Testis (tissue), 2 donors: ENCODE measurements at regions not wholly inside any gene's neighbourhood (a gene's known extent, or its start where the extent isn't known, plus 50 kb on each side); places are given as distances from the start of the nearest gene placed in this dataset.
"Not testable (repeated sequence)": the region's sequence is repeated elsewhere in the genome, so short reads cannot be mapped to it uniquely, and the experiment has no call there.

ENCODE experiments used
- DNase-seq: peaks from one replicate; pipeline ENCODE4 v3.0.0-alpha.2; 2019
- H3K27ac ChIP-seq, 2 donors: fragments of 200-600 bp; sonication (generic); one replicate each; pipeline ENCODE4 v1.5.1; 2019
- H3K27me3 ChIP-seq: fragments of 200-600 bp; sonication (generic); one replicate; pipeline ENCODE4 v1.5.1; 2019
- H3K36me3 ChIP-seq: fragments of 200-600 bp; sonication (generic); one replicate; pipeline ENCODE4 v1.5.1; 2017; ENCODE audit warnings: low read depth; ENCODE audit errors: missing control alignments
- H3K4me1 ChIP-seq: fragments of 200-600 bp; sonication (generic); one replicate; pipeline ENCODE4 v1.5.1; 2019
- H3K4me3 ChIP-seq, 2 donors: fragments of 200-600 bp; sonication (generic); one replicate each; pipeline ENCODE4 v1.5.1; 2017 to 2019
- H3K9me3 ChIP-seq: fragments of 200-600 bp; sonication (generic); one replicate; pipeline ENCODE4 v1.5.1; 2017
- CTCF ChIP-seq, 3 experiments: fragments of 450-650 bp in 2 of 3; fragments of 200-600 bp in 1 of 3; sonication (generic) in 1 of 3; IDR thresholded peaks; one replicate each; pipeline ENCODE4 v1.5.1; 2016 to 2019; ENCODE audit warnings: antibody characterized with exemption in 3 of 3, mild to moderate bottlenecking in 2 of 3, moderate library complexity in 1 of 3
- POLR2A ChIP-seq: fragments of 450-650 bp; IDR thresholded peaks from one replicate; pipeline ENCODE4 v1.6.1; 2017; ENCODE audit warnings: antibody characterized with exemption, mild to moderate bottlenecking, moderate library complexity
- WGBS, 2 donors: methylation state at CpG; one replicate each; pipeline ENCODE4 v1.1.5; 2018; 5-methylcytosine and 5-hydroxymethylcytosine counted together
- intact Hi-C: fragments of 100-400 bp; cut with DNase I; formaldehyde crosslinking; loops from one replicate; pipeline ENCODE4 v1.15.1; 2023; ENCODE audit warnings: low total_unique reads

- Histone ChIP-seq H3K4me3 (no peak overlapping the region), H3K36me3 (no peaks in the 10 kb centered on the region), H3K27me3 (no peaks in the 10 kb centered on the region), H3K27ac (no peak overlapping the region), H3K4me1 (no peaks in the 10 kb centered on the region), H3K9me3 (no peaks in the 10 kb centered on the region)
- TF ChIP-seq CTCF (IDR thresholded peaks at IDR 0.05) = no peak
- TF ChIP-seq POLR2A = no peak
- DNase-seq = no peak
- intact Hi-C loops = no loop called here
These were observed 330.4 kb downstream of the GBA3 start for GRCh38 chr4:23023121-23023520.

- no peaks in the 10 kb centered on the region for H3K4me1 ChIP-seq
- TF ChIP-seq POLR2A = no peak
- no peak for TF ChIP-seq CTCF (IDR thresholded peaks at IDR 0.05)
- no peak for DNase-seq
- no peak overlapping the region for H3K27ac ChIP-seq
- no peaks in the 10 kb centered on the region for H3K36me3 ChIP-seq
- H3K4me3 ChIP-seq = no peak overlapping the region
- no peaks in the 10 kb centered on the region for H3K27me3 ChIP-seq
- H3K9me3 ChIP-seq = no peaks in the 10 kb centered on the region
- intact Hi-C loops = no loop called here
These were observed 329.3 kb downstream of the GBA3 start for GRCh38 chr4:23022032-23022431.

GRCh38 chr4:23021040-23021439, 328.3 kb downstream of the GBA3 start:
- no peak overlapping the region for H3K27ac ChIP-seq
- intact Hi-C loops = no loop called here
- no peaks in the 10 kb centered on the region for H3K9me3 ChIP-seq
- H3K27me3 ChIP-seq = no peaks in the 10 kb centered on the region
- WGBS, 2 donors = 73 to 75% methylated on average over 4 of the region's 4 CpGs
- H3K36me3 ChIP-seq = no peaks in the 10 kb centered on the region
- no peak overlapping the region for H3K4me3 ChIP-seq
- no peak for DNase-seq
- TF ChIP-seq POLR2A = no peak
- TF ChIP-seq CTCF (IDR thresholded peaks at IDR 0.05) = no peak
- no peaks in the 10 kb centered on the region for H3K4me1 ChIP-seq

- H3K27ac ChIP-seq, H3K27me3 ChIP-seq, H3K4me1 ChIP-seq, intact Hi-C loops, H3K9me3 ChIP-seq, H3K4me3 ChIP-seq, H3K36me3 ChIP-seq, DNase-seq: not testable (repeated sequence)
- WGBS, 2 donors = 58 to 77% methylated on average over 4 of the region's 4 CpGs
These were observed 327.7 kb downstream of the GBA3 start for GRCh38 chr4:23020399-23020798.

- no peak overlapping the region for H3K4me3 ChIP-seq
- no peaks in the 10 kb centered on the region for H3K4me1 ChIP-seq
- H3K9me3 ChIP-seq = no peaks in the 10 kb centered on the region
- no peaks in the 10 kb centered on the region for H3K36me3 ChIP-seq
- intact Hi-C loops = no loop called here
- H3K27me3 ChIP-seq = no peaks in the 10 kb centered on the region
- TF ChIP-seq POLR2A (no peak), CTCF (IDR thresholded peaks at IDR 0.05) (no peak)
- WGBS, 2 donors = 94 to 97% methylated on average over 1 of the region's 1 CpG
- no peak overlapping the region for H3K27ac ChIP-seq
- DNase-seq = no peak
These were observed 324.2 kb downstream of the GBA3 start for GRCh38 chr4:23016981-23017380.

- no peak overlapping the region for H3K4me3 ChIP-seq
- DNase-seq = no peak
- intact Hi-C loops = no loop called here
- H3K9me3 ChIP-seq = no peaks in the 10 kb centered on the region
- no peak overlapping the region for H3K27ac ChIP-seq
- TF ChIP-seq CTCF (IDR thresholded peaks at IDR 0.05) = no peak
- TF ChIP-seq POLR2A = no peak
- no peaks in the 10 kb centered on the region for H3K36me3 ChIP-seq
- no peaks in the 10 kb centered on the region for H3K27me3 ChIP-seq
- H3K4me1 ChIP-seq = no peaks in the 10 kb centered on the region
These were observed 323.1 kb downstream of the GBA3 start for GRCh38 chr4:23015821-23016220.
